BLaER1 treated with 17β-estradiol and CSF1 and Interleukin-3, amounts not matched to agents 10 nM and 100 nM (cell line): ENCODE measurements at regions not wholly inside any gene's neighbourhood (a gene's known extent, or its start where the extent isn't known, plus 50 kb on each side); places are given as distances from the start of the nearest gene placed in this dataset.

Source experiments
- H3K27ac ChIP-seq, 11 experiments: shearing (Covaris generic); formaldehyde crosslinking; 2 replicates each; pipeline ENCODE4 v1.8.1; 2022
- H3K27me3 ChIP-seq, 11 experiments: shearing (Covaris generic); formaldehyde crosslinking; 2 replicates each; pipeline ENCODE4 v1.8.1; 2022
- H3K36me3 ChIP-seq, 11 experiments: shearing (Covaris generic); formaldehyde crosslinking; 2 replicates each; pipeline ENCODE4 v1.8.1; 2022
- H3K4me1 ChIP-seq, 10 experiments: shearing (Covaris generic); formaldehyde crosslinking; 2 replicates each; pipeline ENCODE4 v1.8.1; 2022
- H3K4me2 ChIP-seq, 11 experiments: shearing (Covaris generic); formaldehyde crosslinking; 2 replicates each; pipeline ENCODE4 v1.8.1; 2022
- H3K4me3 ChIP-seq, 10 experiments: shearing (Covaris generic); formaldehyde crosslinking; 2 replicates each; pipeline ENCODE4 v1.8.1; 2022
- H3K9ac ChIP-seq, 11 experiments: shearing (Covaris generic); formaldehyde crosslinking; 2 replicates each; pipeline ENCODE4 v1.8.1; 2022
- H3K9me3 ChIP-seq, 11 experiments: shearing (Covaris generic); formaldehyde crosslinking; replicated peaks in 1 of 11; 2 replicates each; pipeline ENCODE4 v1.8.1; 2022
- H4K20me1 ChIP-seq, 11 experiments: shearing (Covaris generic); formaldehyde crosslinking; 2 replicates each; pipeline ENCODE4 v1.8.1; 2022
- Cebpa-rat ChIP-seq, 11 experiments: shearing (Covaris generic); IDR thresholded peaks; 2 replicates each; pipeline ENCODE4 v1.8.1; 2022

GRCh38 chr1:91160363-91161075 is 138.7 kb upstream of the ZNF644 start:
- H3K36me3 ChIP-seq = no peaks in the 10 kb centered on the region
- no peak overlapping the region for H3K4me3 ChIP-seq
- TF ChIP-seq Cebpa-rat (IDR thresholded peaks at IDR 0.05) = no peak

DNA sequence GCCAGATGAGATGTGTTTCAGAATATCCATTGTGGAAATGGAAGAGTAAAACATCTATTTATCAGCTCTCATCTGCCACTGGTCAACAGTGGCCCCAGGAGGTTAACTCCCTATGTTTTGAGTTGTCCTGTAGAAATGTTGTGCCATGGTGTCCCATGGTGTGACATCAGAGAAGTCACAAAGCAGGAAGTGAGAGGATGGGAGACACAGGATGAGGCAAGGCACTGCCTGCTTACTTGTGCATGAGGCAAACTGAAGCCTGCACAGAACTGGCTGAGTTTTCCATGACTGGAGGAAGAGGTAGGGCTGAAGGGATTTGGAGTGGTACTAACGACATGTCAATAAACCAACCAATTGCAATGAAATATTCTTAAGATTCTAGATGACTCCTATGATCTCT is 131.5 kb upstream of the ZNF644 start:
- no peak for TF ChIP-seq Cebpa-rat (IDR thresholded peaks at IDR 0.05)
- Histone ChIP-seq H3K4me1 (peaks cover 0 to 10% (median 6%) of the 10 kb centered on the region in 10 experiments; a peak in 15 of 20 replicates), H4K20me1 (no peaks in the 10 kb centered on the region), H3K36me3 (no peaks in the 10 kb centered on the region), H3K4me2 (no peak overlapping the region), H3K27me3 (no peaks in the 10 kb centered on the region), H3K4me3 (no peak overlapping the region), H3K9me3 (no peaks in the 10 kb centered on the region), H3K27ac (no peak overlapping the region), H3K9ac (no peak overlapping the region)

More at GRCh38 chr1:91160363-91161075, 138.7 kb upstream of the ZNF644 start:
- H3K27ac ChIP-seq = no peak overlapping the region
- H4K20me1 ChIP-seq = no peaks in the 10 kb centered on the region
- no peak overlapping the region for H3K9ac ChIP-seq
- no peaks in the 10 kb centered on the region for H3K9me3 ChIP-seq
- no peaks in the 10 kb centered on the region for H3K27me3 ChIP-seq
- no peaks in the 10 kb centered on the region for H3K4me1 ChIP-seq
- H3K4me2 ChIP-seq = no peak overlapping the region

DNA sequence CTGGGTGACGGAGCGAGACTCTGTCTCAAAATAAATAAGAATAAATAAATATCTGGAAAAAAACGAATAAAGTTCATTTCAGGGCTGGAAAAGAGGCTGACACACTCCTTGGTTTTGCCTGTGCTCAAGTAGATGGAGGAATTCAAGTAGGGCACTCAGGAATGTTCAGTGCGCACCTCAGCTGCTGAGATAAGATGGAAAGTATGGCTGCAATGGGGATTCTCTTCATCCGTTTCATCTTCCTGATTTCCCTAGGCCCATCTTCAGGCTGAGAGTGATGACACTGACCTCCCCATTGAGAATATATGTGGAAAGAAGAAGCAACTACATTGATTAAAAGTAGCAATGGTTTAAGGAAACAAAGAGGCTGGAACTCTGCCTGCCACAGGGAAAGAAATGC is 130.5 kb upstream of the ZNF644 start:
- H3K36me3 ChIP-seq = no peaks in the 10 kb centered on the region
- no peak overlapping the region for H3K4me3 ChIP-seq
- H3K4me1 ChIP-seq = peaks cover 0 to 14% (median 6%) of the 10 kb centered on the region in 10 experiments; a peak in 15 of 20 replicates
- no peak for TF ChIP-seq Cebpa-rat (IDR thresholded peaks at IDR 0.05)
- no peaks in the 10 kb centered on the region for H4K20me1 ChIP-seq
- H3K27me3 ChIP-seq = no peaks in the 10 kb centered on the region
- H3K4me2 ChIP-seq = no peak overlapping the region
- no peak overlapping the region for H3K9ac ChIP-seq
- no peaks in the 10 kb centered on the region for H3K9me3 ChIP-seq
- no peak overlapping the region for H3K27ac ChIP-seq

DNA sequence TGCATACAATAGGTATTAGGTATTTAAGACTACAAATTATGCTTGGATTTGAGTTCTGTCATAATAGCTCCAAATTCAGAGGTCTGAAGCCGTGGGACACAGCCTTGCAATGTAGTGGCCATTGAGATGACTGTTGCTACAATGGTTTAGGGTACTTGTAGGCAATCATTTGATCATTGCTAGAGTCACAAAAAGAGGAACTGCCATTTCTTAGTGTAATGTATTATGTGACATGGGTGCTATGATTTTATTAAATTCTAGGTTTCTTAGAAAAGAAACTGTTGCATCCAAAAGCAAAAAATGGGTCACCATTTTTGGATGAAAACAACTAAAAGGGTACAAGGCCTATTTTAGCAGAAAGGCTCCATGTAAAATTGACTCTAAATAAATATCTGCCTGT is 129.9 kb upstream of the ZNF644 start:
- TF ChIP-seq Cebpa-rat (IDR thresholded peaks at IDR 0.05) = no peak
- Histone ChIP-seq H3K4me3 (no peak overlapping the region), H3K9ac (no peak overlapping the region), H3K4me1 (peaks cover 0 to 14% (median 6%) of the 10 kb centered on the region in 10 experiments; a peak in 15 of 20 replicates), H3K27ac (no peak overlapping the region), H3K27me3 (no peaks in the 10 kb centered on the region), H4K20me1 (no peaks in the 10 kb centered on the region), H3K9me3 (no peaks in the 10 kb centered on the region), H3K4me2 (no peak overlapping the region), H3K36me3 (no peaks in the 10 kb centered on the region)

- Histone ChIP-seq H3K9me3 (no peaks in the 10 kb centered on the region), H3K27me3 (no peaks in the 10 kb centered on the region), H3K36me3 (no peaks in the 10 kb centered on the region), H3K4me1 (peaks cover 0 to 14% (median 6%) of the 10 kb centered on the region in 10 experiments; a peak in 15 of 20 replicates), H3K4me3 (peak overlapping the region in 1 of 10 experiments; percentile 16; a peak in 1 of 20 replicates), H3K27ac (peak overlapping the region in 1 of 11 experiments; percentile 48; a peak in 1 of 22 replicates), H3K4me2 (peak overlapping the region; percentile 13 to 85 (median 37); a peak in 18 of 22 replicates), H4K20me1 (no peaks in the 10 kb centered on the region), H3K9ac (peak overlapping the region in 2 of 11 experiments; percentile 25 to 48; a peak in 2 of 22 replicates)
- no peak for TF ChIP-seq Cebpa-rat (IDR thresholded peaks at IDR 0.05)
These were observed 126.8 kb upstream of the ZNF644 start for GRCh38 chr1:91148641-91149069.

DNA sequence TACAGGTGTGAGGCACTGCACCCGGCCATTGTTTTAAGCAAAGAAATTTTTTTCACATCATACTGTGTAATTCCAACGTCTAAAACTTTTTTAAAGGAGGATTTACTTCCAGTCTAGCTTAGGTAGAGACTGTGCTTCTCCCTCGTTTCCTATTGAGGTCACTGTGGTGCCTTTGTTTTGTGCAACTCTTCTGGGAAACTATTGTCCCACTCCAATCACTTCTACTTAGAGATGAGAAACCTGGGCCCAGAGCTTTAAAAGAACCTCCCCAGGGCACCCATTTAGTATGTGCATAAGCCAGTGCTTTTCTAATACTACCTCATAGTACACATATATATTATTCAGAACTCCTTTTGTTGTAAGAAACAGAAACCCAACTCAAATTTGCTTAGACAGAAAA is 120.0 kb upstream of the ZNF644 start:
- Histone ChIP-seq H3K4me1 (no peaks in the 10 kb centered on the region), H3K9ac (no peak overlapping the region), H3K4me2 (no peak overlapping the region), H3K9me3 (no peaks in the 10 kb centered on the region), H4K20me1 (no peaks in the 10 kb centered on the region), H3K27me3 (no peaks in the 10 kb centered on the region), H3K36me3 (no peaks in the 10 kb centered on the region), H3K27ac (no peak overlapping the region), H3K4me3 (no peak overlapping the region)
- no peak for TF ChIP-seq Cebpa-rat (IDR thresholded peaks at IDR 0.05)

GRCh38 chr1:91138959-91139358 is 117.1 kb upstream of the ZNF644 start:
- H3K4me1 ChIP-seq = no peaks in the 10 kb centered on the region
- H4K20me1 ChIP-seq = no peaks in the 10 kb centered on the region
- H3K4me2 ChIP-seq = no peak overlapping the region
- H3K9ac ChIP-seq = no peak overlapping the region
- no peak overlapping the region for H3K4me3 ChIP-seq
- no peaks in the 10 kb centered on the region for H3K9me3 ChIP-seq
- no peaks in the 10 kb centered on the region for H3K36me3 ChIP-seq
- H3K27me3 ChIP-seq = no peaks in the 10 kb centered on the region
- no peak overlapping the region for H3K27ac ChIP-seq
- TF ChIP-seq Cebpa-rat (IDR thresholded peaks at IDR 0.05) = no peak

DNA sequence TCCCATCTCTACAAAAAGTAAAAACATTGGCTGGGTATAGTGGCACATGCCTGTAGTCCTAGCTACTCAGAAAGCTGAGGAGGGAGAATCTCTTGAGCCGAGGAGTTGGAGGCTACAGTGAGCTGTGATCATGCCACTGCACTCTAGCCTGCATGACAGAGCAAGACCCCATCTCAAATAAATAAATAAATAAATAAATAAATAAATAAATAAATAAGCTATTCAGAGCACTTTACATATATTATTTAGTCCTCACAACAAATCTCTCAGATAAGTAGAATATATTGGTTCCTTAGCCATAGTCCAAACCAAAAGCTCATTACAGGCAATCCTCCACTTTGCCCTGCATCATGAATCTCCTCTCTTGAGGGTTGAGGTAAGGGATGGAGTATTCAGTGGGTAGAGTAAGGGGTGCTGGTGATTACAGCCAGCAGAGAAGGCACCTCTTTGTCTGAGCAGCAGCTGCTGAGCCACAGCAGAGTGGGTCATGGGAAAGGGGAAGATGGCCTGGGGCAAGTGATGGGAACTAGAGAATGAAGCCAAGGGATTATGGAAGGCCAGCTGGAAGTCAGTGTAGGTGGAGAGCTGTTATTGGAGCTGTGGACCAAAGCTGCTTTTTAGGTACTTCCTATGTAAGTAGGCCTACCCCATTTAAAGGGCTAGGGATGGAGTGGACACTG is 115.5 kb upstream of the ZNF644 start:
- H3K9ac ChIP-seq = no peak overlapping the region
- no peak overlapping the region for H3K4me3 ChIP-seq
- TF ChIP-seq Cebpa-rat (IDR thresholded peaks at IDR 0.05) = no peak
- no peaks in the 10 kb centered on the region for H4K20me1 ChIP-seq
- no peak overlapping the region for H3K27ac ChIP-seq
- H3K27me3 ChIP-seq = no peaks in the 10 kb centered on the region
- H3K4me1 ChIP-seq = no peaks in the 10 kb centered on the region
- H3K4me2 ChIP-seq = no peak overlapping the region
- H3K36me3 ChIP-seq = no peaks in the 10 kb centered on the region
- no peaks in the 10 kb centered on the region for H3K9me3 ChIP-seq

DNA sequence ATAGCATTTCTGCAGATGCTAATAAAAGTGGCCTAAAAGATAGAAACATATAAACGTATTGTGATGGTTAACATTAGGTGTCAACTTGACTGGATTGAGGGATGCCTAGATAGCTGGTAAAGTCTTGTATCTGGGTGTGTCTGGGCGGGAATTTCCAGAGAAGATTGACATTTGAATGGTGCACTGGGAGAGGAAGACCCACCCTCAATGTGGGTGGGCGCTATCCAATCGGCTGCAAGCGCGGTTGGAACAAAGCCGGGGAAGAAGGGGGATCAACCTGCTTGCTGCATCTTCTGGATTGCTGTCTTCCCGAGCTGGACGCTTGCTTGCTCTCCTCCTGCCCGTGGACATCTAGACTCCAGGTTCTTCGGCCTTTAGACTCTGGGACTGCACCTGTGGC is 114.0 kb upstream of the ZNF644 start:
- no peaks in the 10 kb centered on the region for H4K20me1 ChIP-seq
- TF ChIP-seq Cebpa-rat (IDR thresholded peaks at IDR 0.05) = no peak
- no peak overlapping the region for H3K4me3 ChIP-seq
- H3K9ac ChIP-seq = no peak overlapping the region
- no peak overlapping the region for H3K27ac ChIP-seq
- no peaks in the 10 kb centered on the region for H3K9me3 ChIP-seq
- no peaks in the 10 kb centered on the region for H3K4me1 ChIP-seq
- no peaks in the 10 kb centered on the region for H3K27me3 ChIP-seq
- no peak overlapping the region for H3K4me2 ChIP-seq
- no peaks in the 10 kb centered on the region for H3K36me3 ChIP-seq

DNA sequence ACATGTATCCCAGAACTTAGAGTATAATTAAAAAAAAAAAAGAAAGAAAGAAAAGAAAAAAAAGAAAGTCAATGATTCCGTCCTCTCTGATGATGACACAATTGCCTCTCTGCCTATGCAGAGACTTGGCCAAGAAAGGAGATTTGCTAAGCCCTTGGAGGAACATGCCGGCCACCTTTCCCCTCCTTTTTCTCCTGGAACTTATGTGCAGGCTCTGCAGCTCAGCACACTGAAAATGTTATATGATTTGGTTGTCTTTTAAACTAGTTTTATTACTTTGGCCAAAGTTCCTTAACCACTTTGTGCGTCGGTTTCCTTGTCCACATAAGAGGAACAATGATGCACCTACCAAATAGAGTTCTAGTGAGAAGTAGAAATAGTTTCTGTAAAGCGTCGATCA is 111.4 kb upstream of the ZNF644 start:
- Histone ChIP-seq H3K4me3 (no peak overlapping the region), H3K9ac (no peak overlapping the region), H3K27me3 (no peaks in the 10 kb centered on the region), H4K20me1 (no peaks in the 10 kb centered on the region), H3K36me3 (no peaks in the 10 kb centered on the region), H3K9me3 (no peaks in the 10 kb centered on the region; a peak in 1 of 22 replicates), H3K27ac (no peak overlapping the region), H3K4me1 (no peaks in the 10 kb centered on the region), H3K4me2 (no peak overlapping the region)
- no peak for TF ChIP-seq Cebpa-rat (IDR thresholded peaks at IDR 0.05)
